Lower leg skin (tissue), 4 donors: ENCODE measurements at regions not wholly inside any gene's neighbourhood (a gene's known extent, or its start where the extent isn't known, plus 50 kb on each side); places are given as distances from the start of the nearest gene placed in this dataset.

Experiments
- DNase-seq, 2 donors: peaks; one replicate each; pipeline ENCODE4 v3.0.0-alpha.2; 2019; ENCODE audit warnings: low spot score in 2 of 2
- H3K4me3 ChIP-seq: fragments of 200-600 bp; sonication (generic); 2 replicates; pipeline ENCODE4 v1.5.1; 2017; ENCODE audit warnings: mild to moderate bottlenecking, low read depth; ENCODE audit not compliant: poor library complexity, severe bottlenecking
- CTCF ChIP-seq, 3 donors: fragments of 450-650 bp; IDR thresholded peaks; one replicate each; pipeline ENCODE4 v1.5.1; 2016; ENCODE audit warnings: antibody characterized with exemption in 3 of 3, mild to moderate bottlenecking in 3 of 3, moderate library complexity in 2 of 3
- POLR2A ChIP-seq, 2 donors: fragments of 450-650 bp; IDR thresholded peaks; one replicate each; pipeline ENCODE4 v1.6.1; 2016 to 2017; ENCODE audit warnings: antibody characterized with exemption in 2 of 2, mild to moderate bottlenecking in 1 of 2, moderate library complexity in 1 of 2
- WGBS, 2 donors: methylation state at CpG; one replicate each; pipeline ENCODE4 v1.1.5; 2018; 5-methylcytosine and 5-hydroxymethylcytosine counted together
- intact Hi-C: fragments of 100-400 bp; cut with DNase I; formaldehyde crosslinking; loops from one replicate; pipeline ENCODE4 v1.15.0; 2023; ENCODE audit warnings: low total_unique reads

GRCh38 chr4:108454227-108454626, 166.1 kb upstream of the RPL34 start:
- TF ChIP-seq POLR2A (IDR thresholded peaks at IDR 0.05), result no peak
- no peak for TF ChIP-seq CTCF (IDR thresholded peaks at IDR 0.05)
- intact Hi-C loops, result no loop called here
- no peak overlapping the region for H3K4me3 ChIP-seq
- no peak for DNase-seq
- WGBS, 2 donors, result 38 to 45% methylated on average over 2 of the region's 2 CpGs

DNA sequence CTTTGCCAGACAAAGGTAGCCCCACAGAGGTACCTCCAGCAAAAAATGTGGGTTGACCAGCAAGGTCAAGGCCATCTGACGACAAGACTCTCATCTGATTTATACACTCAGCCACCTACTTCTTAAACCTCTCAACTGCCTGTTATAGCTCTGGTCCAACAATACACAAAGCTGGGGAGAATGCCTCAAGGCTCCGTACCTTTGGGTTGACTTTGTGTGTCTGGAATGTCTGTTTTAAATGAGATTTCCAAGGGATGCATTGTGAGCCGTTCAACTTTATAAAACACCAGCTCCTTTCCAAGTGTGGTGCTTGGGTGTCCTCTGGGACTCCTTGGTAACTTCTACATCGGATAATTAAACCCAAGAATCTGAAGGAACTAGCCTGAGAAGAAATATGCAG, 167.0 kb upstream of the RPL34 start:
- no peak for TF ChIP-seq CTCF (IDR thresholded peaks at IDR 0.05)
- no peak for TF ChIP-seq POLR2A (IDR thresholded peaks at IDR 0.05)
- no peak overlapping the region for H3K4me3 ChIP-seq
- intact Hi-C loops, result no loop called here
- DNase-seq, result no peak
- WGBS, 2 donors, result 46 to 60% methylated on average over 4 of the region's 4 CpGs

- H3K4me3 ChIP-seq, result no peak overlapping the region
- no peak for DNase-seq
- intact Hi-C loops, result no loop called here
- TF ChIP-seq CTCF (IDR thresholded peaks at IDR 0.05) (no peak), POLR2A (IDR thresholded peaks at IDR 0.05) (no peak)
- WGBS, 2 donors, result 78 to 90% methylated on average over 5 of the region's 5 CpGs
Measured at GRCh38 chr4:108450236-108450898, 170.0 kb upstream of the RPL34 start.

GRCh38 chr4:108449129-108449528, 171.2 kb upstream of the RPL34 start:
- TF ChIP-seq POLR2A (IDR thresholded peaks at IDR 0.05) (no peak), CTCF (IDR thresholded peaks at IDR 0.05) (no peak)
- intact Hi-C loops, result no loop called here
- DNase-seq, result no peak
- no peak overlapping the region for H3K4me3 ChIP-seq
- 81 to 84% methylated on average over 1 of the region's 1 CpG for WGBS, 2 donors

GRCh38 chr4:108446556-108446955, 173.8 kb upstream of the RPL34 start:
- WGBS, 2 donors, result 78 to 79% methylated on average over 7 of the region's 7 CpGs
- H3K4me3 ChIP-seq, result no peak overlapping the region
- TF ChIP-seq POLR2A (IDR thresholded peaks at IDR 0.05) (no peak), CTCF (IDR thresholded peaks at IDR 0.05) (no peak)
- intact Hi-C loops, result no loop called here
- no peak for DNase-seq

DNA sequence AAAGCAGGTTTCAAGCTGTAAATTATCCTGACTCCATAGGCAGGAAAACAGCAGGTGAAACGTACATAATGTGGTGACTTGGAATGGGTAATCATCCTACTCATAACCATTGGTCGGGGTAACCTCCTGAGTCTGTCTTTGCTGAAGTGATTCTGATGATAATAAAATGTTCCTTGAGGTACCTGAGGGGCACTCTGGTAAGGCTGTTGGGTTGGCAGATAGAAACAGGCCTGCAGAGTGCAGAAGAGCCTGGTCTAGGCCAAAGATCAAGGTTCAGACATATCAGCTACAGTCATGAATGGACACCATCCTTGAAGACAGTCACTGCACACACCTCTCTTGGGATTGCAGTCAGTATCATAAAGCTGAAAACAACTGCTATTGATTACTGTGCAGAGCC, 174.7 kb upstream of the RPL34 start:
- 73 to 74% methylated on average over 2 of the region's 2 CpGs for WGBS, 2 donors
- TF ChIP-seq POLR2A (IDR thresholded peaks at IDR 0.05), result no peak
- no peak for TF ChIP-seq CTCF (IDR thresholded peaks at IDR 0.05)
- H3K4me3 ChIP-seq, result no peak overlapping the region
- intact Hi-C loops, result no loop called here
- DNase-seq, result no peak
